LHCN-M2 (cell line): ENCODE measurements at regions not wholly inside any gene's neighbourhood (a gene's known extent, or its start where the extent isn't known, plus 50 kb on each side); places are given as distances from the start of the nearest gene placed in this dataset.
"Not testable (repeated sequence)": the region's sequence is repeated elsewhere in the genome, so short reads cannot be mapped to it uniquely, and the experiment has no call there.

Source experiments
- DNase-seq: peaks from one replicate; pipeline ENCODE4 v3.0.0-alpha.2; 2012; ENCODE audit warnings: low read depth

DNA sequence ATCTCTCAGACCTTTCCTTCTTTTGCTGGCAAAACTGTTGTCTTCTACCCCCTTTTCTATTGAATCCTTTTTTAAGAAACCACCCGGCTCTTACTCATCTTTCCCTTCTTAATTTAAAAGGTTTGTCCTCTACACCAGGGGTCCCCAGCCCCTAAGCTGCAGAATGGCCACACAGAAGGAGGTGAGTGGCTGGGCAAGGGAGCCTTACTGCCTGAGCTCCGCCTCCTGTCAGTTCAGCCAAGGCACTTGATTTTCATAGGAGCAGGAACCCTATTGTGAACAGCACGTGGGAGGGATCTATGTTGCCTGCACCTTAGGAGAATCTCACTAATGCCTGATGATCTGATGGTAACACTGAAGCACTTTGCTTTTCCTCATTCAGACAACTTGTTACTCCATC, 726.3 kb upstream of the INTU start:
- no peak for DNase-seq

DNA sequence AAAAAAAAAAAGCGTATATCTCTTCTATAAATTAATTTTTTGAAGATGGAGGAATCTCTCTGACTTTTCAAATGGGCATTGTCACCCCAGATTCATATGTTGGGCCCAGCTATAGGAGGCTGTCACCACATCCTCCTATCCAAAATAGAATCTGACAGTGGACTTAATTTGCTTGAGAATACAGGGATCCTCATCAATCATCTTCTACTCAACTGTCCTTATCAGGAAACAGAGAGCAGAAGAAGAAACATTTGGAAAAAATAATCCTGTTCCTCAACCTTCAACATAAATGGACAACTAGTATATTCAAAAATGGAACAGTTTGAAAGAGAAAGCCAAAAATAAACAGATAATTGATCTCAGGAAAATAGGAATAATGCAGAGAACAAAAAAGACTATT, 725.4 kb upstream of the INTU start:
- no peak for DNase-seq

DNA sequence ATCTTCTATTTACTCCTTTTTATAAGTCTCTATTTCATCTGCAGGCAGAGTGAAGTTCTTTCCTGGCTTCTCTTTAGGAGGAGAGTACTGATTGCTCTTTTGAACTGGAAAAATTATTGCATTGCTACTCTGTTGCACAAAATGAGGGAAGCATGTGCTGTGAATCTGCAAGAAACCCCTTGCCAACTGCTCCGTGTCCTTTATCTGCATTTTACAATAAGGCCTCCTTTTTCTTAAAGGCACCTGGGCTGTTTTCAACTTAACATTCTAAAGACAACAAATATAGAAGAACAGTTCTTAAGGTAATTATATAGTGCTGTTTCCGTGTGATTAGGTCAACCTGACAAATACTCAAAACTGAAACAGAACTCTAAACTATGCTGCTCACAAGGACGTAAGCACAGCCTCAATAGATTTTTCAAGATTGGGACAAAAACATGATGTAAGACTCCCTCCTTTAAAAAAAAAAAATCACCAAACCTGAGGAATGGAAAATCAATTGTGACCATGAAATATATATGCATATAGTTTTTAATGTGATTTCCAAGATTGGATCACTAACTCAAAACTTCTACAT, 716.6 kb upstream of the INTU start:
- peak; percentile 40 for DNase-seq

DNA sequence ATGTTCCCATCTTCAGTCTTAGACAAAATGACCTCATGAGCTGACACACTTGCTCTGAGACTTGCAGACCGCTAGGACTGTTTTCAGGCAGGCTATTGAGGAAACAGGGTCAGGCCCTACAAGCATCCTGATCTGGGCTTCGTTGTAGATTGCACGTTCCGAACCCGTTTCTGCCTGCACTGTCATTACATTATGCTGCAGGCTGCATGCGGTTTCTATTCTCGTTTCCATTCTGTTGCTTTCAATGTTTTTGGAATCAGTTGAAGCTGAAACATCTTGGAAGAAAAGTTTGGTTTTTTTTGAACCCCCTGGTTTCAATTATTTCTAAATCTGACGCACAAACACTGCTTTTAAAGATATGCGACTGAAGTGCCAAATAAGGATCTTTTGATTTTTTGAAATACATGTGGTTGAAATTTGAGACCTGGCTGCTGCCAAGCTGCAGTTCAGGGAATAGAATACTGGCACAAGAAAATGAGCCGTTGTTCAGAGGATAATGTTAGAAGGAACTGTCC, 716.1 kb upstream of the INTU start:
- peak; percentile 83 for DNase-seq

DNA sequence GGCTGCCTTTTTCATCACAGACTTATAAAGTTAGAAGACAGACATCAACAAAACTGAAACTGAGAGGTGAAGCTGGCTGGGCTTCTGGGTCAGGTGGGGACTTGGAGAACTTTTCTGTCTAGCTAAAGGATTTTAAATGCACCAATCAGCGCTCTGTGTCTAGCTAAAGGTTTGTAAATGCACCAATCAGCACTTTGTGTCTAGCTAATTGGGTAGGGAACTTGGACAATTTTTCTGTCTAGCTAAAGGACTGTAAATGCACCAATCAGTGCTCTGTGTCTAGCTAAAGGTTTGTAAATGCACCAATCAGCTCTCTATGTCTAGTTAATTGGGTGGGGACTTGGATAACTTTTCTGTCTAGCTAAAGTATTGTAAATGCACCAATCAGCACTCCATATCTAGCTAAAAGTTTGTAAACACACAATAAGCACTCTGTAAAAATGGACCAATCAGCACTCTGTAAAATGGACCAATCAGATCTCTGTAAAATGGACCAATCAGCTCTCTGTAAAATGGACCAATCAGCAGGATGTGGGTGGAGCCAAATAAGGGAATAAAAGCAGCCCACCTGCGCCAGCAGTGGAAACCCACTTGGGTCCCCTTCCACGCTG, 710.3 kb upstream of the INTU start:
- DNase-seq = not testable (repeated sequence)

DNA sequence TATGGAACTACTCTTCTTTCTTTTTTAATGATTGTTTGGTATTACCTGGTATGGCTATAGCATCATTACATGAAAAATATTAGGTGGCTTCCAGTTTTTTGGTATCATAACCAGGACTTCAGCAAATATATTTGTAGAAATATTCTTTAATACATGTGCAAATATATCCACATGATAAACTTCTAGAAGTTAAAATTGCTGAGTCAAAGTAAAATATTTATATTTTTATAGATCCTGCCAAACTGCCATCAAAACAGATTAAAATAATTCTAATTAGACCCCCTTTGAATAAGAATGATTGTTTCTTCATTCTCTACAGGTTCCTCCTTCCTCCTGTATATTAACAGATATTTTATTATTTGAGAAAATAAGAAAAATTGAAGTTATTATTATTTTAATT, 708.5 kb upstream of the INTU start:
- DNase-seq = no peak

DNA sequence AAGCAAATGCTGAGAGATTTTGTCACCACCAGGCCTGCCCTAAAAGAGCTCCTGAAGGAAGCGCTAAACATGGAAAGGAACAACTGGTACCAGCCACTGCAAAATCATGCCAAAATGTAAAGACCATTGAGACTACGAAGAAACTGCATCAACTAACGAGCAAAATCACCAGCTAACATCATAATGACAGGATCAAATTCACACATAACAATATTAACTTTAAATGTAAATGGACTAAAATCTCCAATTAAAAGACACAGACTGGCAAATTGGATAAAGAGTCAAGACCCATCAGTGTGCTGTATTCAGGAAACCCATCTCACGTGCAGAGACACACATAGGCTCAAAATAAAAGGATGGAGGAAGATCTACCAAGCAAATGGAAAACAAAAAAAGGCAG, 702.7 kb upstream of the INTU start:
- DNase-seq = not testable (repeated sequence)

DNA sequence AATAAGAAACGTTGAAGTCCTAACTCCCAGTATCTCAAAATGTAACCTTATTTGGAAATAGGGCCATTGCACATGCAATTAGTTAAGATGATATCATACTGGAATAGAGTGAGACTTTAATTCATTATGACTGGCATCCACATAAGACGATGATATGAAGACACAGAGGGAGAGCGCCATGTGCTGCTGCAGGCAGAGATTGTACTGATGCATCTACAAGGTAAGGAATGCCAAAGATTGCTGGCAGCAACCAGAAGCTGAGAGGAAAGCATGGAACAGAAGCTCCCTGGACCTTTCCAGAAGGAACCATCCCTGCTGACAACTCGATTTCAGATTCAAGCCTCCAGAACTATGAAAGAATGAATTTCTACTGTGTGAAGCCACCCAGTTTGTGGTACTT, 697.0 kb upstream of the INTU start:
- no peak for DNase-seq

DNA sequence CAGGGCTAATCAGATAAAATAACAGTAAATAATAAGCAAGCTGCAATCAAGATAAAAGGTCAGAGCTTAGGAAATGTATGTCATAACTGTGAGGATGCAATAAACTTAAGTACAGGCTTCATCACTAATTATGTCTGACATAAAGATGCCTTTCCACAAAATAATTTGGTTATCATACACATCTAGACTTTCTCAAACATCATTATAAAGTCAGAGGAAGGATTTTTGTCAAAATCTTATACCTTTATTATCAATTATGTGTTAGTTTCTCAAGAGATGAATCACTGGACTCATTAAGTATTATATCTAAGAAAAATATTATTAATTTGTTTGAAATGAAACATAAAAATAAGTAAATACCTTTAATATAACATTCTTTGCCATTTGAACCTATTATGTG, 695.4 kb upstream of the INTU start:
- DNase-seq = no peak

DNA sequence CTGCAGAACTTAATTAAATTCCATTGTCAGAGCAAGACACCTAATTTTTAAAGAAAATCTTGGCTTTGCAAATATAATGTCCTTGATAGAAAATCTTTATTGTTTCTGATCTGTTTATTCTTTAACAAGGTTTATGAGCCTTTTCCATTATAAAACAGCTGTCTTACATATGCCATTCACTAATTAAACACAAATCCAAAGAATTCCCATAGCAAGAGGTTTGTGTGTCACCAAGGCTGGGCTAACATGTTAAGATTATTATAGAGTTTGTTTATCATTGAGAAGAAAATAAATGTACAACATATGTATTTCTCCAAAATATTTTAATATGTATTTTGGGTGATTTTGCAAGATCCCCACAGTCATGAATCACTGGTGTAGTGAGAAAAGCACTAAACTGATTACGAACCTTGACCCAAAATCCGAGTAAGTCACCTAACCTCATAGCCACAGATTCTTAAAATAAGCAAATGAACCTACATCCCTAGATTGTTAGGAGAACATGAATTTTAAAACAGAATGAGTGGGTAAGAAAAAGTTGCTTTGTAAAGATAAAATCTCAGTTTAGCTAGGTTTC, 694.8 kb upstream of the INTU start:
- DNase-seq = peak; percentile 43

DNA sequence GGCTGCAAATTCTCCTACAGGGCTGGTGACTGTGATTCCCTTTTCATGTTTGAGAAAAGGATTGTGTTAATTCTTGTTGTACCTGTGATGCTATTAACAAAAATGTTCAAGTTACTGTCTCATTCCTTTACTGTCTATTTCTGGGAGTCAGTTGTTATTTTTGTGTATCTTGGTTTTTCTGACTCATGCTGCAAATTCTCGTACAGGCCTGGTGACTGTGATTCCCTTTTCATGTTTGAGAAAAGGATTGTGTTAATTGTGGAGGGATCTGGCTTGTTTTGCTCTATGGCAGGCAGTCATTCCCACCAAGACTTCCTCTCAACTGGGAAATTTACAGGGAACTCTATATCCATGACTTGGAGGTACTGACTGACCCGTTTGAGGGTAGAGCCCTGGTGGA, 693.4 kb upstream of the INTU start:
- peak; percentile 85 for DNase-seq

DNA sequence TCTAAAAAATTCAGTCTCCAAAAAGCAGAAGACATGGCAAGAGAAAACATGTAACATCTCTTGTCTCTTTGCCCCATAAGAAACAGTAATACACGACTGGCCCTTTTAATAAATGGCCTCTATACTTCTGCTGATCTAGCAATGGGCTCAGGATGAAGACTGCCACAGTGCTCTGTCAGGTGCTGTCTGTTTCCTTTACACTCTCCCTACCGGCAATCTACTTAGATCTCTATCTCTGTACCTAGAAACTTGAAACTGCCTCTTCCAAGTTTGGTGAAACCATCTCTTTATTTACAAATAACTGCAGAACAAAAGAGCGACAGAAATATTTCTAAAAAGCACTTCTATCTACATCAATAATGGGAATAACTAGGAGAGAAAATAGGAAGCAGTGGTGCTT, 685.2 kb upstream of the INTU start:
- no peak for DNase-seq

DNA sequence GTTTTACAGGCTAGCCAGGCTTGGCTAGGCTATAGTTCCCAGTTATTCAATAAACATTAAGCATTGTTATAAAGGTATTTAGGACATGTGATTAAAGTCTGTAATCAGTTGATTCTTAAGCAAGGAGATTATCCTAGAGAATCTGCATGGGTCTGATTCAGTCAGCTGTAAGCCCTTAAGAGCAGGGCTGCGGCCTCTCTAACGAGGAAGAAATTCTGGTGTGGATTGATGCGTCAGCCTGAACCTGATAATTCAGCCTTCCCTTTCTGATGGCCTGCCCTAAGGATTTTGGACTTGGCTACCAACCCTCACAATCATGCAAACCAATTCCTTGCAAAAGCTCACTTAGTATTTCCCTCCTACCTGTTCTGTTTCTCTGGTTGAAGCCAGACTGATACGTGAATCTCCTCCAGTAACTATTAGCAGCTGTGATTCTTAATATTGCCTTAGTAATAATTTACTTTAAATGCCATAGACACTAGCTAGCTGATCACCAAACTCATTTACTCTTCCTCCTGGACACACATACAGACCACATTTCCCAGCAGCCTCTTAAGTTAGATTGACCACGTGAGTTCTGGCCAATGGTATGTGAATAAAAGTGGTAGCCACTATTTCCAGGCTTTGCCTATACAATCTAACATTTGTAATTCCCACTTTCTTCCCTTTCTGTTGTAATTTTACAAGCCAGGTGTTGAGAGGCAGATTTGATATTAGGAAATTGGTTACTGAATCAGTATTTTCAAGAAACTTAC, 678.0 kb upstream of the INTU start:
- no peak for DNase-seq

DNA sequence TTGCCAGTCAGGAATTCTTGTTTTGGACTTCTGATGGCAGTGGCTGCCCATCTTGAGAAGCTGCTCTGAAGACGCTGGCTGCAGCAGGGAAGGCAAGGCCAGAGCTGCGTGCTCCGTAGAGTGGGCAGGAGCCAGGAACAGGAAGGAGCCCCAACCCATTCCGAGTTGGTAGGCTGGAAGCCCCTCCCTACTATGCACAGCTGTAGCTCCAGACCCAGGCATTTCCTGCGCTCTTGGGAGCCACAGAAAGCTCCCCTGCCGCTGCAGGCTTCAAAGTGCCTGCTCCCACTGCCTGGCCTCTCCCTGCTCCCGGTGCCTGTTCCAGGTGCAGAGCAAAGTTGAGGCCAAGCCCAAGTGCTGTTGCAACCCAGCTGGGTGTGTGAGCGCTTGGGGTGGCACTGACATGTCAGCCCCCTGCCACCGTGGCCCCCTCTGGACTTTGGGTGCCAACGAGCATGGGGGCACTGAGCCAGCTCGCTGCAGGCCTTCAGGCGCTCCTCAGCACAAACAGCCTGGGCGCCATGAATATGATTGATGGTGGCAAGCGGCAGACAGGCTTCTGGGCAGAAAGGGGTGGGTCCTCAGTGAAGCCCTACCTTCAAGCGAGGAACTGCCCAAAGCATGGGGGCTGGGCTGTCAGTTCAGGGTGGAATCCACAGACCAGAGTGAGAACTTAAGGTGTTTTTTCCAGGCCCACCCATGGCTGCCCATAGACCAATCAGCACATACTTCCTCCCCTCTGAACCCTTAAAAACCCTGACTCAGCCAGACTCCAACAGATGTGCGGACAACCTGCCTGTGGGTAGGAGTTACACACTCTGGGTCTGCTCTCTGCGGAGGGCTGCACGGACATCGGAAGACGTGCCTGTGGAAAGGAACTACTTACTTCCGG, 677.2 kb upstream of the INTU start:
- DNase-seq = no peak

DNA sequence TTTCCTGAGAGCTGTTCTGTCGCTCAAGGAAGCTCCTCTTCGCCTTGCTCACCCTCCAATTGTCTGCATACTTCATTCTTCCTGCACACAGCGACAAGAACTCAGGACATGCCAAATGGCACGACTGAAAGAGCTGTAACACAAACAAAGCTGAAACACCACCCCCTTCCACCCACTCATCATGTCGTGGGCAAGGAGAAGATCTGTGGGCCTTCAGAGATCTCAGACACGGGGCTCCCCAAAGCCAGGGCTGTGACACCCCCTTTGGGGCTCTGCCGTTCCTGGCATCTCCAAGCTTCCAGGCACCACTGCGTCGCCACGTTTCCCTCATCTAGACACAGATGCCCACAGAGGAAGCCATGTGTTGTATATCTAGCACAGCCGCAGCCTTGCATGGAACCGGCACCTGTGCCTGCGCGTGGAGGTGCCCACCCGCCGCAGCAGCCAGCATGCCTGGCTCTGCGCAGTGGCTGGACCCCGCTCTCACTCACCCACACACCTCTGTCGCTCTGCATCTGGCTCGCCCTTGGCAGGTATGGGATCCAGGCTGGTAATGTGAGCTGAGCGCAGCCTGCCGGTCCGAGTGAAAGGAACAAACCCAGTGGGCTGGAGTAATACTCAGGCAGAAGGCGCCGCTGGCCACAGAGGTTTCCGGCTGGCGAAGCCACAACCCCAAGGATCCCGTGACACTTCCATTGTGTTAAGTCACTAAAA, 676.4 kb upstream of the INTU start:
- DNase-seq = no peak

DNA sequence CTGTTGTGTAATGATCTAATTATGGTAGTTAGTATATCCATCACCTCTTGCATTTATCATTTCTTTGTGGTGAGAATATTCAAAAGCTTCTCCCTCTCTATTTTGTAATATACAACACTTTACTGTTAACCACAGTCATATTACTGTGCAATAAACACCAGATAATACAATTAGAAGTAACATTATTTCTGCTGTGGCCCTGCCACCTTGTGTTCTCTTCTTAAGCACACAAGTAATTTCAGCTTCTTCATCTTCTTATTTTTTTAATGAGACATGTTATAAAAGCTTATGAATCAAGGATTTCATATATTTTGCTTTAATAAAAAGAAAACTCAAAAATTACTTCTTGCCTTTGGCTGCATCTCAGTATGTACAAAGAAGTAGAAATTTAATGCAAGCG, 675.2 kb upstream of the INTU start:
- peak; percentile 54 for DNase-seq

DNA sequence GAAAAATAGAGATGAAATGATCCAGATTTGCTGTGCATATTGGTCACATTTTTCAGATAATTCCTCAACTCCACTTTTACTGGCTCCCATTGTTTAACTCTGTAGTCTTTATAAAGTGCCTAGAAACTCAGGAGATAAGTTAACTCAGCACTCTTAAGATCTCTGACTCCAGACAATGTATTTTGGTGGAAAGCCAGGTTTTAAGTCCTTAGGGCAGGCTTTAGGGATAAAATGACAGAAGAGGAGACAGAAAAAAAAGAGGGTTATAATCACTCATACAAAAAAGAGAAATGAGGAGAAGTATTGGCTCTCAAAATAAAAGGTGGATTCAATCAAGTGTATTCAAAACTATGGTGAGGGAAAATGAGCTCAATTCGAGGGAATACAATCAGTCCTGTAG, 674.8 kb upstream of the INTU start:
- no peak for DNase-seq

DNA sequence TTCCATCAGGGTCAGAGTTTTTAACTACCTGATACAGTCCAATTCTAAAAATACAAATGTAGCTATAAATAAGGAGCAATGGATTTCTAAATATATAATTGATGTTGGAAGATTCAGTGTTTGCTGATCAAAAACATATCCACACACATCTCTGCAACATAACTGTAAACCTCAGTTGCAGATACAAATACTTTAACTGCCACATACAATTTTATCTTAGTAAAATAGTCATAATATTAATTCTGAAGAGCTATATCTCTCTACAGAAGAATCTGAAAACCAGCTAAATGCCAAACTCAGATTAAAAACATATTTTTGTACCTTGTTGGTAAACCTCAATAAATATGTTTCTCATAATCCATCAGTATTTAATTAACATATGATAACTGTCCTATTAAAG, 674.3 kb upstream of the INTU start:
- no peak for DNase-seq

DNA sequence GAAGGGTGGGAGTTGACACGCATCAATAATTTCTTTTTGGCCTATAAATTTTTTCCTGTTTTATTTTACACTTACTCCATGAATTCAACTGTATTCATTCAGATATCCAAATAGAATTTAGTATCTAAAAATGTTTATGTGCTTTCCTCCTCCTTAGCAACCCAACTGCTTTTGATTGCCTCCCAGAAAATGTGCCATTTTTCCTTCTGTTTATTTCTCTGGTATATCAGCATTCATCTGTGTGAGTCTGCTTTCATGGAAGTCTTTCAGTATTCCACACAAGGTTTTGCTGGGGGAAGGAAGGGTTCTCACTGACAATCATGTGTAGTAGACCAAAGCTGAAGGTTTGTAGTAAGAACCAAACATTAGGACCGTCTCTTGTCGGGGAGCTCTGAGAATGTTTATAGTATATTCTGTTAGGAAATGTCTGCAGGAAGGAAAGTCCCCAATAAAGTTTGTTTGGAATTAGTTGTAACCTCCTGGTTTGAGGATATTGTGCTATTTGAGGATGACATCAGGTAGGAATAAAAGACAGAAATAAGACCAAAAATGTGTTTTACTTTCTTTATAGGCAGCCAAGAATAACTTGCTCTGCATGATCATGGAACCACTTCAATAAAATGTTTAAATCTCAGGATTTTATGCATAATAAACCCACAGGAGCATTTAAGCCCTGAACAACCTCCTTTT, 673.6 kb upstream of the INTU start:
- DNase-seq = no peak

DNA sequence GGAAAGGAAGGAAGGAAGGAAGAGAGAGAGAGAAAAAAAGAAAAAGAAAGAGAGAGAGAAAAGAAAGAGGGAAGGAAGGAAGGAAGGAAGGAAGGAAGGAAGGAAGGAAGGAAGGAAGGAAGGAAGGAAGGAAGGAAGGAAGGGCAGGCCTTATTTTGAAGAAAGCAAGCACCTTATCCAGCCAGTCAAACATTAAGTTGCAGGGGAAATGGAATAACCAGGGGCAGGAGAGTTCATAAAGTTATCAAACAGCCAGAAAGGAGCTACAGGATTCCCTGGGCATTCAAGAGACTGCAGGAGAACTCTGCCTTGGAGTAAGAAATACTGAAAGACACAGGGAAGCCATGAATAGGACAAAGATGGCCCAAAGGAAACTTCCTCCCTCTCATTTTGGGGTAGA, 672.0 kb upstream of the INTU start:
- no peak for DNase-seq
